Thyroid gland (tissue), 4 donors: ENCODE measurements at regions not wholly inside any gene's neighbourhood (a gene's known extent, or its start where the extent isn't known, plus 50 kb on each side); places are given as distances from the start of the nearest gene placed in this dataset.

Experiments used
- DNase-seq, 2 donors: peaks; one replicate each; pipeline ENCODE4 v3.0.0-alpha.2; 2019
- H3K27ac ChIP-seq, 3 donors: fragments of 200-600 bp; sonication (generic); 1 replicate in 2 of 3; 2 replicates in 1 of 3; pipeline ENCODE4 v1.5.1; 2016 to 2019; ENCODE audit warnings: mild to moderate bottlenecking in 1 of 3, moderate library complexity in 1 of 3
- H3K27me3 ChIP-seq: fragments of 200-600 bp; sonication (generic); one replicate; pipeline ENCODE4 v1.5.1; 2019
- H3K36me3 ChIP-seq, 2 donors: fragments of 200-600 bp; sonication (generic); one replicate each; pipeline ENCODE4 v1.5.1; 2016 to 2019
- H3K4me1 ChIP-seq, 2 donors: fragments of 200-600 bp; sonication (generic); one replicate each; pipeline ENCODE4 v1.5.1; 2017 to 2019
- H3K4me3 ChIP-seq, 3 donors: fragments of 200-600 bp; sonication (generic); replicated peaks in 1 of 3; 1 replicate in 2 of 3; 2 replicates in 1 of 3; pipeline ENCODE4 v1.5.1; 2016; ENCODE audit warnings: mild to moderate bottlenecking in 1 of 3
- H3K9me3 ChIP-seq: fragments of 200-600 bp; sonication (generic); one replicate; pipeline ENCODE4 v1.5.1; 2017
- CTCF ChIP-seq, 6 experiments: fragments of 200-600 bp in 3 of 6; fragments of 450-650 bp in 3 of 6; sonication (generic) in 3 of 6; IDR thresholded peaks; one replicate each; pipeline ENCODE4 v1.5.1; 2016 to 2019; ENCODE audit warnings: antibody characterized with exemption in 6 of 6, mild to moderate bottlenecking in 2 of 6, inconsistent platforms in 1 of 6, moderate library complexity in 1 of 6
- POLR2A ChIP-seq, 2 donors: fragments of 450-650 bp; IDR thresholded peaks; one replicate each; pipeline ENCODE4 v1.6.1; 2017; ENCODE audit warnings: antibody characterized with exemption in 2 of 2, mild to moderate bottlenecking in 2 of 2, moderate library complexity in 1 of 2
- WGBS, 2 donors: methylation state at CpG; one replicate each; pipeline ENCODE4 v1.1.5; 2017; 5-methylcytosine and 5-hydroxymethylcytosine counted together
- intact Hi-C: fragments of 100-400 bp; cut with DNase I; formaldehyde crosslinking; loops from one replicate; pipeline ENCODE4 v1.15.1; 2023

GRCh38 chr2:217695033-217695520, 307.7 kb downstream of the TNS1 start:
- Histone ChIP-seq H3K4me1 (peaks cover 19 to 33% of the 10 kb centered on the region in 2 donors), H3K36me3 (no peaks in the 10 kb centered on the region), H3K27ac (no peak overlapping the region), H3K4me3 (no peak overlapping the region), H3K27me3 (no peaks in the 10 kb centered on the region), H3K9me3 (no peaks in the 10 kb centered on the region)
- 78 to 84% methylated on average over 3 of the region's 3 CpGs for WGBS, 2 donors
- intact Hi-C loops = no loop called here
- DNase-seq = no peak
- TF ChIP-seq POLR2A (IDR thresholded peaks at IDR 0.05) = no peak
- TF ChIP-seq CTCF (IDR thresholded peaks at IDR 0.05) = no peak

- WGBS, 2 donors = 93 to 100% methylated on average over 1 of the region's 1 CpG
- TF ChIP-seq CTCF (IDR thresholded peaks at IDR 0.05) = no peak
- TF ChIP-seq POLR2A (IDR thresholded peaks at IDR 0.05) = no peak
- Histone ChIP-seq H3K4me1 (peaks cover 14 to 28% of the 10 kb centered on the region in 2 donors), H3K9me3 (no peaks in the 10 kb centered on the region), H3K27me3 (no peaks in the 10 kb centered on the region), H3K4me3 (no peak overlapping the region), H3K27ac (peak overlapping the region in 1 of 3 donors; percentile 5), H3K36me3 (no peaks in the 10 kb centered on the region)
- DNase-seq = no peak
- intact Hi-C loops = no loop called here
These were observed 308.5 kb downstream of the TNS1 start for GRCh38 chr2:217694291-217694690.

- DNase-seq = no peak
- TF ChIP-seq POLR2A (IDR thresholded peaks at IDR 0.05) (no peak), CTCF (IDR thresholded peaks at IDR 0.05) (no peak)
- no peak overlapping the region for H3K4me3 ChIP-seq
- no peaks in the 10 kb centered on the region for H3K9me3 ChIP-seq
- no peaks in the 10 kb centered on the region for H3K36me3 ChIP-seq
- 95 to 98% methylated on average over 1 of the region's 1 CpG for WGBS, 2 donors
- peaks cover 14 to 28% of the 10 kb centered on the region in 2 donors for H3K4me1 ChIP-seq
- no peak overlapping the region for H3K27ac ChIP-seq
- intact Hi-C loops = no loop called here
- no peaks in the 10 kb centered on the region for H3K27me3 ChIP-seq
These were observed 309.4 kb downstream of the TNS1 start for GRCh38 chr2:217693363-217693762.

- no peak overlapping the region for H3K4me3 ChIP-seq
- peaks cover 14 to 32% of the 10 kb centered on the region in 2 donors for H3K4me1 ChIP-seq
- H3K9me3 ChIP-seq = no peaks in the 10 kb centered on the region
- no peak for TF ChIP-seq POLR2A (IDR thresholded peaks at IDR 0.05)
- no peak for TF ChIP-seq CTCF (IDR thresholded peaks at IDR 0.05)
- DNase-seq = peak in 1 of 2 donors; percentile 30
- intact Hi-C loops = no loop called here
- no peaks in the 10 kb centered on the region for H3K36me3 ChIP-seq
- H3K27ac ChIP-seq = no peak overlapping the region
- WGBS, 2 donors = 81 to 87% methylated on average over 7 of the region's 7 CpGs
- no peaks in the 10 kb centered on the region for H3K27me3 ChIP-seq
These were observed 310.7 kb downstream of the TNS1 start for GRCh38 chr2:217691920-217692666.

GRCh38 chr2:217691516-217691915, 311.3 kb downstream of the TNS1 start:
- H3K4me3 ChIP-seq = no peak overlapping the region
- WGBS, 2 donors = 94% methylated on average over 3 of the region's 3 CpGs
- no peaks in the 10 kb centered on the region for H3K9me3 ChIP-seq
- no peaks in the 10 kb centered on the region for H3K27me3 ChIP-seq
- peaks cover 14 to 32% of the 10 kb centered on the region in 2 donors for H3K4me1 ChIP-seq
- TF ChIP-seq CTCF (IDR thresholded peaks at IDR 0.05) (no peak), POLR2A (IDR thresholded peaks at IDR 0.05) (no peak)
- no peak for DNase-seq
- no peak overlapping the region for H3K27ac ChIP-seq
- intact Hi-C loops = no loop called here
- H3K36me3 ChIP-seq = no peaks in the 10 kb centered on the region
